Aorta (tissue), 5 donors: ENCODE measurements at regions not wholly inside any gene's neighbourhood (a gene's known extent, or its start where the extent isn't known, plus 50 kb on each side); places are given as distances from the start of the nearest gene placed in this dataset.

Experiments
- ATAC-seq: fragments of 200-7000 bp; cut with Tn5 transposase; one replicate; pipeline ENCODE4 v1.9.1; 2022; ENCODE audit warnings: moderate library complexity; ENCODE audit not compliant: low FRiP score
- DNase-seq, 2 donors: peaks; one replicate each; pipeline ENCODE4 v3.0.0-alpha.2; 2020
- H3K27ac ChIP-seq, 2 donors: one replicate each; pipeline ENCODE4 v1.5.1; 2013; ENCODE audit warnings: low read length in 2 of 2, mild to moderate bottlenecking in 2 of 2, moderate library complexity in 2 of 2, control low read depth in 1 of 2, inconsistent platforms in 1 of 2, low read depth in 1 of 2
- H3K27me3 ChIP-seq, 2 donors: one replicate each; pipeline ENCODE4 v1.6.1; 2013; ENCODE audit warnings: control low read depth in 1 of 2, low read length in 1 of 2, mild to moderate bottlenecking in 1 of 2, moderate library complexity in 1 of 2; ENCODE audit not compliant: insufficient read depth in 2 of 2, control insufficient read depth in 1 of 2
- H3K36me3 ChIP-seq, 2 donors: one replicate each; pipeline ENCODE4 v1.6.1; 2013; ENCODE audit warnings: control low read depth in 1 of 2, low read length in 1 of 2, mild to moderate bottlenecking in 1 of 2; ENCODE audit not compliant: insufficient read depth in 2 of 2, control insufficient read depth in 1 of 2
- H3K4me1 ChIP-seq, 2 donors: one replicate each; pipeline ENCODE4 v1.6.1; 2013; ENCODE audit warnings: low read length in 2 of 2, control low read depth in 1 of 2, mild to moderate bottlenecking in 1 of 2, moderate library complexity in 1 of 2; ENCODE audit not compliant: insufficient read depth in 2 of 2, control insufficient read depth in 1 of 2
- H3K4me3 ChIP-seq, 2 donors: one replicate each; pipeline ENCODE4 v1.5.1; 2013; ENCODE audit warnings: low read length in 2 of 2, control low read depth in 1 of 2, mild to moderate bottlenecking in 1 of 2
- H3K9me3 ChIP-seq: one replicate; pipeline ENCODE4 v1.6.1; 2013; ENCODE audit warnings: mild to moderate bottlenecking, low read length; ENCODE audit not compliant: control insufficient read depth
- WGBS, 2 donors: extraction: QIAGEN DNeasy Blood & Tissue Kit; methylation state at CpG; one replicate each; pipeline ENCODE4 v1.1.7; 2013; 5-methylcytosine and 5-hydroxymethylcytosine counted together
- intact Hi-C, 2 donors: fragments of 100-400 bp; cut with DNase I; formaldehyde crosslinking; loops; one replicate each; pipeline versions ENCODE4 v1.14.2 to v1.15.0; 2022
- donor health status: healthy with polysubstance abuse.
- donor health status: Bipolar disorder and iron deficiency.
- donor health status: DM: no; HTN: no; CAD: no.
- donor health status: DM: no; HTN: no; CAD: no.
- donor health status: DM: yes; HTN: yes; CAD: no.

DNA sequence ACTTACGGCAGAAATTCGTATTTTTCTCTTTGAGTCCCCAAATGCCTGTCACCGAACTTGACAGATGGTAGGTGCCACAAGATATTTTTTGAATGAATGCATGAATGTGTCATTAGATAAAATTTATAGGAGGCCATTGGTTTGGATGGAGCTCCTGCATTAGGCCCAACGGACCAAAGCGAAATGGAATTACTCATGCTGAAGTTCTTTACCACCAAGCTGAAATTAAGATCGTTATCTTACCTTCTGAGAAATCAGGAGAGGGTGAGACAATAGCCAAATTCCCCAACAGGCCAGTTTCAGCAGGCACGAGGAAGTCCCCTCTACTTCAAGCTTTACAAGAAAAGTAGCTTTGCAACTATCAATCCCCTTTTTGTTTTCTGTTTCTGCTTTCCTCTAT, 452.5 kb upstream of the ARGLU1 start:
- Histone ChIP-seq H3K27me3 (no peaks in the 10 kb centered on the region), H3K27ac (no peak overlapping the region), H3K4me1 (no peaks in the 10 kb centered on the region), H3K36me3 (no peaks in the 10 kb centered on the region), H3K4me3 (no peak overlapping the region), H3K9me3 (peaks cover 2% of the 10 kb centered on the region)
- no peak for DNase-seq
- intact Hi-C loops: loop anchor here in 1 of 2 donors (5.0 kb wide), 1 partner anchor 98 kb away; no protein-coding TSS in a partner anchor
- 95 to 97% methylated on average over 7 of the region's 7 CpGs for WGBS, 2 donors
- ATAC-seq: no peak

DNA sequence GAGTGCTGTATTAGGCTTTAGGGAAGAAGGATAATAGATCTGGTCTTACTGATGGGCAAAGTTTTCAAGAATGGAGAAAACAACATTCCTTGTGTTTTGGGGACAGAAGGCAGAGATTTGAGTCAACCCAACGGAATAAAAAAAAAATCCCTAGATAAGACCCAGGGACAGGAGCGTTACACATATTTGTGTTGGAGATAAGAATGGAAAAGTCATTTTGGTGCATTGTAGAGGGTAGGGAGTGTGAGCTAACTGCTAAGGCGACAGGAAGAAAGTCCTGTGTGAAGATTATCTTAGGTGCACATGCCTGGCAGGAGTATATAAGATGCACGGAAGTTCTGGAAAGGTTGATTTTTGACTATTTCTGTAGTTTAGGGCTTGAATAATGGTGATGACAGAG, 450.3 kb upstream of the ARGLU1 start:
- Histone ChIP-seq H3K36me3 (no peaks in the 10 kb centered on the region), H3K27ac (no peak overlapping the region), H3K4me3 (no peak overlapping the region), H3K27me3 (no peaks in the 10 kb centered on the region), H3K9me3 (no peaks in the 10 kb centered on the region), H3K4me1 (no peaks in the 10 kb centered on the region)
- ATAC-seq (no peak), DNase-seq (no peak)
- intact Hi-C loops: no loop called here
- 27% methylated on average over 4 of the region's 4 CpGs for WGBS, 2 donors

DNA sequence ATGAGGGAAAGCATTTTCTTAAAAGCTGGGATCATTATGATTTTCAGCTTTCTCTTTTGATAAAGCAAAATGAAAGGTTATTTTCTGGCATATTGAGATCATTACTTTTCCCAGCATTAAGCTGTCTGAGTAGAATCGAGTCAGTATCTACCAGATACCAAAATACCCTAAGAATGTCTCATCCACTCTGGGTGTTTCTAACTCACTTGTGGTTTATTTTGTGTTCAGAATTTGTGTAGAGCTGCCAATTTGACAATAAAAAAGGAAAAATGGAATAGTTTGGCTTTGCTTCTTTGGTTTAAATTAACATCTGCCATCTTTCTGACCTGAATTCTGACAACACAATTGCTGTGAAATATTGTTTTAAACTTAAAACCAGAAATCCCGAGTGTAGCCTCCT, 438.7 kb upstream of the ARGLU1 start:
- ATAC-seq (no peak), DNase-seq (no peak)
- no peaks in the 10 kb centered on the region for H3K27me3 ChIP-seq
- H3K9me3 ChIP-seq: no peaks in the 10 kb centered on the region
- no peak overlapping the region for H3K4me3 ChIP-seq
- intact Hi-C loops: no loop called here
- WGBS, 2 donors: 36 to 42% methylated on average over 2 of the region's 2 CpGs
- H3K4me1 ChIP-seq: no peaks in the 10 kb centered on the region
- no peaks in the 10 kb centered on the region for H3K36me3 ChIP-seq
- no peak overlapping the region for H3K27ac ChIP-seq

DNA sequence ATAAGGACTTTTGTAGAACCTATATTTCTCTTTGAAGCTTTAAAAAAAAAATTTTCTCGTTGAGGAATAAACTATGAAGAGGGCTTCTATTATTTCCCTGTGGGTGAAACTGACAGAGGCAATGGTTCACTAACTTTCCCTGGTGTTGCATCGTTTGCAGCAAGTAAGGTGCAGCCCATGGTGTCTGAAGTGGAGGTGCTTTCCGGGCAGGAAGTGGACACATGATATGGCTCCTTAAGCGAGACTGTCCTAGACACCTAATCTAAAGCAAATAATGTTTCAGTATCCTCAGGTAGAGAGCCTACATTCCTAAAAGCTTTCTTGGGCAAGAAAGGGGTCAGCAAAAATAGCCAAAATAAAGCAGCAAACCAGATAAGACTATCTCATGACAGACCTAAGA, 437.6 kb upstream of the ARGLU1 start:
- H3K27me3 ChIP-seq: no peaks in the 10 kb centered on the region
- H3K9me3 ChIP-seq: no peaks in the 10 kb centered on the region
- no peak overlapping the region for H3K4me3 ChIP-seq
- DNase-seq: no peak
- intact Hi-C loops: no loop called here
- no peaks in the 10 kb centered on the region for H3K4me1 ChIP-seq
- WGBS, 2 donors: 67 to 74% methylated on average over 4 of the region's 4 CpGs
- no peaks in the 10 kb centered on the region for H3K36me3 ChIP-seq
- H3K27ac ChIP-seq: no peak overlapping the region
- no peak for ATAC-seq

DNA sequence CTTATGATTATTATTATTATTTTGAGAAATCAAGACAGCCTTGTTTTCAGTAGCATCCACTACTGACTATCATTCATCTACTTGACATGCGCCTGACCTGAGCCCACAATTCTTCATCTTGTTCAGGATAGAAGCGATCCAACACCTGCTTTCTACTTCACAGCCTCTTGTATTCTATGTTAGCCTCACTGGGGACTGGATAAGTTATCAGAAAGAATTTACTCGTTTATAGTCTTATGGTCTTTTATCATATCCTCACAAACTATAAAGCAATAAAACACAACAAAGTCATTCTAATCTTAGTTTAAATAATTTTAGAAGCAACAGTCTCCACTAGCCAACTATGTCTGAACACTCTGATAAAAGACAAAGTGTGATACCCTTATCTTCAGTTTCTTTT, 436.0 kb upstream of the ARGLU1 start:
- no peaks in the 10 kb centered on the region for H3K9me3 ChIP-seq
- no peak overlapping the region for H3K4me3 ChIP-seq
- no peaks in the 10 kb centered on the region for H3K27me3 ChIP-seq
- ATAC-seq (no peak), DNase-seq (no peak)
- no peaks in the 10 kb centered on the region for H3K4me1 ChIP-seq
- WGBS, 2 donors: 42 to 71% methylated on average over 3 of the region's 3 CpGs
- intact Hi-C loops: no loop called here
- H3K36me3 ChIP-seq: no peaks in the 10 kb centered on the region
- H3K27ac ChIP-seq: no peak overlapping the region

DNA sequence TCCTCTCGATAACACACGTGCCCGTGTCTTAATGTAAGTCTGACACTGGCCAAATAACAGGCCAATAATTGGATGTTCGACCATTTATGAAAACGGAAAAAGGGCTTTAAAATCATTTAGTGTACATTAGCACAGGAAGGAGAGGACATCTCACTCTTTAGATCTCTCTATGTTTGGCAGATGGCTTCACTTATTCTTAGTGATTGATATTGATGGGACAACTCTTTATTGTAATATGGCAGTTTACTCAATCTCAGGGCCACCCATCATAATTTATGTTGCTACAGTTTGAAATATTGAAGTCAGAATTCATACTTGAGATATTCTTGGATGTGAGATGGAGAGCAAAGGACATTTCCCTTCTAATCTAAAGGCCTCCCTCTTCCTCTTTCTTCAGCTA, 430.7 kb upstream of the ARGLU1 start:
- Histone ChIP-seq H3K36me3 (no peaks in the 10 kb centered on the region), H3K9me3 (no peaks in the 10 kb centered on the region), H3K27me3 (no peaks in the 10 kb centered on the region), H3K4me3 (no peak overlapping the region), H3K4me1 (no peaks in the 10 kb centered on the region), H3K27ac (no peak overlapping the region)
- WGBS, 2 donors: 94 to 95% methylated on average over 5 of the region's 5 CpGs
- ATAC-seq: no peak
- intact Hi-C loops: no loop called here
- no peak for DNase-seq

DNA sequence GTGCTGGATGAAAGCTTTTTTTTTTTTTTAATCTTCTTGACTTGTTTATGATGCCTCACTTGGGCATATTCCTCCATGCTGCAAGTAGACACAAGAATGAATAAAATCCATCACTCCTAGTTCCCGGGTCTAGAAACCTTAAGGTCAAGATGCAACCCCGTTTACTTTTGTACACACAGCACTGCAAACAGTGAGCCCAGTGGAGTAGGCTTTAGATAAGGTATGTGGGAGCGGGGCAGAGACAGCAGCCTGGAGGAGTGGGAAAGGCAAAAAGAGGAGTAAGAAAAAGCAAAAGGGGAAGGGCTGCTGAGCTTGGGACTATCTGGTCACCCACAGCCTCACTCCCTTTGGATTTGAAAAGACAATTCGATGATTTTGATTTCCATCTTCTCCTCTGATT, 429.8 kb upstream of the ARGLU1 start:
- Histone ChIP-seq H3K4me1 (no peaks in the 10 kb centered on the region), H3K27me3 (no peaks in the 10 kb centered on the region), H3K27ac (no peak overlapping the region), H3K4me3 (no peak overlapping the region), H3K36me3 (no peaks in the 10 kb centered on the region), H3K9me3 (no peaks in the 10 kb centered on the region)
- ATAC-seq (no peak), DNase-seq (no peak)
- intact Hi-C loops: no loop called here
- WGBS, 2 donors: 87 to 95% methylated on average over 4 of the region's 4 CpGs

DNA sequence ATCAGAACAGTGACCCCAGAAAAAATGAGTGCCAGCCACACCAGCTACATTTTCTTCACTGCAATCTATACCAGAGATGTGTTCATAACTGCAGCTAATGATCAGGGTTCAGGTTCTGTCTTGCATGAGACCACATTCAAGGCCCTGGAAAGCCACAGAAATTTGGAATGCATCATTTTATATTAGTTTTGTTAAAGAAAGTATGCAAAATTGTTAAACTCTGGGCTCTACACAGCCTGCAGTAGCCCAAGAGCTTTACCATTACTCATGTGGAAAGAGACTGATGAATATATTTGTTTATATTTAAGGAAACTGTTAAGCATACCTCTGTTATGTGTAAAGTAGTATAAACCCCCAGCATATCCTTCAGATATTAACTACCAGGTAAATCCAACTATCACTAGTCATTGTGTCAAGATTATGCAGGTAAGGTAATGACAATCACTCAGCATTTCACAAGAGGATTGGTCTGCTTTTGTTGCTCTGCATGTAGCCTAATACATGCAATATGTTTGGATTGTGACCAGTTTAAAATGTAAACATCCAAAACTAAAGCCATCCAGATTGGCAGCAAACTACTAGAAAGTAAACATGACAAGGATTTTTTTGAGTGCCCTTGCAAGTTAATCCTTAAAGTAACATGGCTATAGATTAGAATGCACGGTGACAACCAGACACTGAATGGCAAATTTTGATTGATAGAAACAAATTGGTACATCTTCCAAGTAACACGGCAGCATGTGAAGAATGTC, 429.1 kb upstream of the ARGLU1 start:
- Histone ChIP-seq H3K36me3 (no peaks in the 10 kb centered on the region), H3K9me3 (no peaks in the 10 kb centered on the region), H3K27me3 (no peaks in the 10 kb centered on the region), H3K4me1 (no peaks in the 10 kb centered on the region), H3K27ac (no peak overlapping the region), H3K4me3 (no peak overlapping the region)
- intact Hi-C loops: no loop called here
- no peak for ATAC-seq
- 79 to 88% methylated on average over 2 of the region's 2 CpGs for WGBS, 2 donors
- no peak for DNase-seq

DNA sequence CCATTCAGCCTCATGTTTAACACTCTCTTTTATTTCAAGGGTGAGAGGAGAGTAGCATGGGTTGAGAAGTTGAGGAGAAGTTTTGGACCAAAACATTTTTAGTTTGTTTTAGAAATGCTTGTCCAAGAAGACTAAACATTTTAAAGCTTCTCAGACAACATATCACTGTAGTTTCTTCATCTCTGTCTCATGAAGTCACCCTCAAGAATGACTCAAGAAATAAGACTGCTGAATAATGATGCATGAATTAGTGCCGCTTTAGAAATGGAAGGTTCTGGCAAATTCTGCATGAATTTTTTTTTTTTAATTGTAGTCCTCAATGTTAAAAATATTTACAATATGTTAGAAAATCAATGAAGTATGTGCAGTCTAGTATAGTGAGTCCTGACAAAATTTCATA, 422.7 kb upstream of the ARGLU1 start:
- no peaks in the 10 kb centered on the region for H3K4me1 ChIP-seq
- WGBS, 2 donors: 84 to 88% methylated on average over 1 of the region's 1 CpG
- H3K27ac ChIP-seq: no peak overlapping the region
- H3K36me3 ChIP-seq: no peaks in the 10 kb centered on the region
- DNase-seq (no peak), ATAC-seq (no peak)
- no peaks in the 10 kb centered on the region for H3K27me3 ChIP-seq
- H3K9me3 ChIP-seq: no peaks in the 10 kb centered on the region
- H3K4me3 ChIP-seq: no peak overlapping the region
- intact Hi-C loops: no loop called here
